ENCODE measurements at regions not wholly inside any gene's neighbourhood (a gene's known extent, or its start where the extent isn't known, plus 50 kb on each side); places are given as distances from the start of the nearest gene placed in this dataset.

- TF ChIP-seq POLR2A (IDR thresholded peaks at IDR 0.05; ENCODE audit: low read depth) (no peak), CTCF (IDR thresholded peaks at IDR 0.05) (no peak), POLR2AphosphoS5 (IDR thresholded peaks at IDR 0.05) (no peak), EP300 (IDR thresholded peaks at IDR 0.05) (no peak)
These were observed 121.6 kb upstream of the SPATA13 start for GRCh38 chr13:24038841-24039330.

Data from esophagus muscularis mucosa (tissue), 4 donors.